HEK293T (cell line): ENCODE measurements at regions not wholly inside any gene's neighbourhood (a gene's known extent, or its start where the extent isn't known, plus 50 kb on each side); places are given as distances from the start of the nearest gene placed in this dataset.

Experiments
- ARNT ChIP-seq: fragments of 450-650 bp; IDR thresholded peaks from 2 replicates; pipeline ENCODE4 v1.6.1; 2017; ENCODE audit warnings: mild to moderate bottlenecking
- BHLHE40 ChIP-seq: fragments of 450-650 bp; IDR thresholded peaks from 2 replicates; pipeline ENCODE4 v1.6.1; 2016; ENCODE audit warnings: mild to moderate bottlenecking, moderate library complexity, borderline replicate concordance
- ELF4 ChIP-seq: fragments of 450-650 bp; IDR thresholded peaks from 2 replicates; pipeline ENCODE4 v1.6.1; 2017; ENCODE audit warnings: antibody characterized with exemption
- FOXA1 ChIP-seq: fragments of 450-650 bp; IDR thresholded peaks from 2 replicates; pipeline ENCODE4 v1.6.1; 2016; ENCODE audit warnings: mild to moderate bottlenecking
- L3MBTL2 ChIP-seq: fragments of 450-650 bp; conservative IDR thresholded peaks from 2 replicates; pipeline ENCODE4 v1.6.1; 2016; ENCODE audit warnings: mild to moderate bottlenecking
- NFRKB ChIP-seq: fragments of 450-650 bp; IDR thresholded peaks from 2 replicates; pipeline ENCODE4 v1.6.1; 2016; ENCODE audit warnings: mild to moderate bottlenecking, moderate library complexity
- SP1 ChIP-seq: fragments of 450-650 bp; IDR thresholded peaks from 2 replicates; pipeline ENCODE4 v1.6.1; 2017
- TARDBP ChIP-seq: fragments of 450-650 bp; IDR thresholded peaks from 2 replicates; pipeline ENCODE4 v1.6.1; 2016
- ZNF384 ChIP-seq: fragments of 450-650 bp; IDR thresholded peaks from 2 replicates; pipeline ENCODE4 v1.6.1; 2016

DNA sequence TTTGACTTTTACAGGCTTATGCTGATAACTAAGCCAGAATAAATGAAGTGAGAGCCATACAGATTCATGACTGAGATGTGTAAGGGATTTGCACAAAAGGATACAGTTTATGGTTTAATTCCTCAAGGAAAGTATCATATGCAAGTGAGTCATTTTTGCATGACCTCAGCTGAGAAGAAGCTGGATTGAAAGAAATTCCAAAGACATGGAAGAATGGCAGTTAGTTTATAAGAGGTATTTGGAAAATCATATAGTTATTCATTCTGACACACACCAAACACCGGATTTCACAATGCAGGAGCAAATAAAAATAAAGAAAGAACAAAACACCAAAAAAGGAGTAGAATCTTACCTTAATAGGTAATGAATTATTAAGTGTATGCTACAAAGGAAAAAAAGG lies 83.2 kb upstream of the RND3 start:
- TF ChIP-seq FOXA1 (no peak), BHLHE40 (no peak), L3MBTL2 (no peak), TARDBP (no peak), ZNF384 (no peak), ELF4 (no peak), ARNT (no peak), NFRKB (no peak), SP1 (no peak)
